B cell (primary cell): ENCODE measurements at regions not wholly inside any gene's neighbourhood (a gene's known extent, or its start where the extent isn't known, plus 50 kb on each side); places are given as distances from the start of the nearest gene placed in this dataset.

ENCODE experiments used
- ATAC-seq: fragments of 200-7000 bp; cut with Tn5 transposase; one replicate; pipeline ENCODE4 v1.10.0; 2021; ENCODE audit warnings: low read depth, mild to moderate bottlenecking, moderate number of reproducible peaks, moderate library complexity
- CTCF ChIA-PET: fragments of 350-600 bp; sonication (Branson Sonifier 250); formaldehyde crosslinking; loops from one replicate; lab custom pipeline; 2021; ENCODE audit warnings: antibody characterized with exemption, inconsistent platforms; lab: Charles Lee
- POLR2A ChIA-PET: fragments of 350-600 bp; sonication (Branson Sonifier 250); formaldehyde crosslinking; loops from one replicate; lab custom pipeline; 2021; ENCODE audit warnings: antibody characterized with exemption; lab: Charles Lee
- DNase-seq: peaks from one replicate; pipeline ENCODE4 v3.0.0; 2013
- H2AFZ ChIP-seq: 2 replicates; pipeline ENCODE4 v1.6.1; 2012; ENCODE audit warnings: mild to moderate bottlenecking, low read depth, low read length; ENCODE audit not compliant: insufficient read depth, poor library complexity, severe bottlenecking
- H3K27ac ChIP-seq, 2 donors: 1 replicate in 1 of 2; 2 replicates in 1 of 2; pipeline ENCODE4 v1.5.1; 2012 to 2013; ENCODE audit warnings: low read length in 2 of 2, mild to moderate bottlenecking in 2 of 2, moderate library complexity in 1 of 2
- H3K27me3 ChIP-seq, 4 experiments: fragments of 200-600 bp in 1 of 4; sonication (generic) in 1 of 4; replicated peaks in 1 of 4; 1 replicate in 2 of 4; 2 replicates in 2 of 4; pipeline versions ENCODE4 v1.6.1 to v1.7.0; 2013 to 2016; ENCODE audit warnings: low read length in 3 of 4, mild to moderate bottlenecking in 2 of 4, mixed read lengths in 1 of 4, moderate library complexity in 1 of 4; ENCODE audit not compliant: insufficient read depth in 4 of 4, control insufficient read depth in 3 of 4; ENCODE audit errors: control extremely low read depth in 1 of 4
- H3K36me3 ChIP-seq, 2 experiments: replicated peaks in 1 of 2; 1 replicate in 1 of 2; 2 replicates in 1 of 2; pipeline versions ENCODE4 v1.6.1 to v1.7.1; 2013; ENCODE audit warnings: low read length in 1 of 2; ENCODE audit not compliant: insufficient read depth in 2 of 2, control insufficient read depth in 1 of 2; ENCODE audit errors: control extremely low read depth in 1 of 2, extremely low read depth in 1 of 2
- H3K4me1 ChIP-seq, 2 donors: fragments of 200-600 bp in 1 of 2; sonication (generic) in 1 of 2; 1 replicate in 1 of 2; 2 replicates in 1 of 2; pipeline versions ENCODE4 v1.5.1 to v1.6.1; 2013 to 2017; ENCODE audit warnings: low read length in 2 of 2; ENCODE audit not compliant: control insufficient read depth in 2 of 2, insufficient read depth in 2 of 2
- H3K4me2 ChIP-seq: replicated peaks from 2 replicates; pipeline ENCODE3; 2012; ENCODE audit warnings: mild to moderate bottlenecking, low read depth, low read length; ENCODE audit not compliant: poor library complexity, severe bottlenecking
- H3K4me3 ChIP-seq, 5 experiments: fragments of 200-600 bp in 1 of 5; sonication (generic) in 1 of 5; 1 replicate in 3 of 5; 2 replicates in 2 of 5; pipeline versions ENCODE4 v1.5.1 to v1.7.0; 2011 to 2016; ENCODE audit warnings: low read length in 4 of 5, mild to moderate bottlenecking in 4 of 5, low read depth in 2 of 5, control low read depth in 1 of 5, moderate library complexity in 1 of 5; ENCODE audit not compliant: insufficient read depth in 1 of 5; ENCODE audit errors: control extremely low read depth in 1 of 5, extremely low read depth in 1 of 5
- H3K79me2 ChIP-seq: fragments of 200-600 bp; sonication (generic); one replicate; pipeline ENCODE4 v1.6.0; 2016; ENCODE audit warnings: low read length; ENCODE audit not compliant: control insufficient read depth, insufficient read depth
- H3K9ac ChIP-seq: fragments of 200-600 bp; sonication (generic); 2 replicates; pipeline ENCODE4 v1.6.1; 2017; ENCODE audit warnings: mild to moderate bottlenecking, low read length, moderate library complexity
- H3K9me3 ChIP-seq, 3 donors: one replicate each; pipeline versions ENCODE4 v1.6.1 to v1.7.1; 2013; ENCODE audit warnings: low read length in 2 of 3; ENCODE audit not compliant: control insufficient read depth in 2 of 3, insufficient read depth in 1 of 3; ENCODE audit errors: control extremely low read depth in 1 of 3
- H4K20me1 ChIP-seq: 2 replicates; pipeline ENCODE4 v1.6.0; 2012; ENCODE audit warnings: mild to moderate bottlenecking, low read length; ENCODE audit not compliant: insufficient read depth, control insufficient read depth, poor library complexity, severe bottlenecking
- H3K27ac Mint-ChIP-seq: one replicate; pipeline ENCODE4 v1.8.0; 2021; ENCODE audit warnings: mixed read lengths
- H3K27me3 Mint-ChIP-seq: one replicate; pipeline ENCODE4 v1.8.0; 2021; ENCODE audit warnings: mixed read lengths
- H3K4me1 Mint-ChIP-seq: one replicate; pipeline ENCODE4 v1.8.0; 2021; ENCODE audit warnings: mixed read lengths
- H3K4me3 Mint-ChIP-seq: one replicate; pipeline ENCODE4 v1.8.0; 2021; ENCODE audit warnings: mixed read lengths
- H3K9me3 Mint-ChIP-seq: one replicate; pipeline ENCODE4 v1.8.0; 2022; ENCODE audit warnings: mixed read lengths; ENCODE audit not compliant: insufficient read depth
- CTCF ChIP-seq: fragments of 200-600 bp; IDR thresholded peaks from one replicate; pipeline ENCODE4 v1.8.0; 2022; ENCODE audit warnings: antibody characterized with exemption, mild to moderate bottlenecking
- EZH2 ChIP-seq: IDR thresholded peaks from 2 replicates; pipeline ENCODE4 v1.6.1; 2012; ENCODE audit warnings: borderline replicate concordance, low read depth, mild to moderate bottlenecking, moderate library complexity, low read length; ENCODE audit not compliant: insufficient read depth, poor library complexity, severe bottlenecking
- WGBS: methylation state at CpG from one replicate; pipeline ENCODE4 v1.1.5; 2013; ENCODE audit warnings: missing lambda C conversion rate; ENCODE audit not compliant: insufficient coverage; 5-methylcytosine and 5-hydroxymethylcytosine counted together
- intact Hi-C: fragments of 100-400 bp; cut with micrococcal nuclease; formaldehyde crosslinking; loops from one replicate; pipeline ENCODE4 v1.10.0; 2022

GRCh38 chr14:38078393-38078792 is 129.3 kb upstream of the SSTR1 start:
- no peak overlapping the region for H3K4me3 ChIP-seq
- POLR2A ChIA-PET, result no interaction called here
- Mint-ChIP-seq H3K27ac (no peak overlapping the region), H3K4me1 (no peaks in the 10 kb centered on the region), H3K27me3 (no peaks in the 10 kb centered on the region), H3K4me3 (no peak overlapping the region), H3K9me3 (no peaks in the 10 kb centered on the region)
- H2AFZ ChIP-seq, result no peak overlapping the region
- no peak for TF ChIP-seq EZH2
- no peaks in the 10 kb centered on the region for H3K27me3 ChIP-seq
- no peaks in the 10 kb centered on the region for H4K20me1 ChIP-seq
- H3K4me2 ChIP-seq, result no peak overlapping the region
- WGBS, result no CpG with 5 or more reads among the region's 3 CpGs
- CTCF ChIA-PET, result interaction anchor here (0.8 kb wide), 1 partner anchor 9 kb away, joined by 4 read pairs; no protein-coding TSS in a partner anchor
- H3K4me1 ChIP-seq, result no peaks in the 10 kb centered on the region
- intact Hi-C loops, result no loop called here
- ATAC-seq, result no peak
- H3K9me3 ChIP-seq, result peaks cover 0 to 3% (median 0%) of the 10 kb centered on the region in 3 donors
- H3K27ac ChIP-seq, result no peak overlapping the region
- DNase-seq, result no peak
- H3K9ac ChIP-seq, result no peak overlapping the region
- no peaks in the 10 kb centered on the region for H3K79me2 ChIP-seq
- no peaks in the 10 kb centered on the region for H3K36me3 ChIP-seq

- no peak overlapping the region for H3K4me3 Mint-ChIP-seq
- ChIA-PET POLR2A (no interaction called here), CTCF (no interaction called here)
- Histone ChIP-seq H3K4me3 (no peak overlapping the region), H2AFZ (no peak overlapping the region), H4K20me1 (no peaks in the 10 kb centered on the region), H3K36me3 (no peaks in the 10 kb centered on the region), H3K9me3 (peaks cover 0 to 3% (median 0%) of the 10 kb centered on the region in 3 donors), H3K4me1 (no peaks in the 10 kb centered on the region), H3K27ac (no peak overlapping the region), H3K4me2 (no peak overlapping the region), H3K79me2 (no peaks in the 10 kb centered on the region), H3K9ac (no peak overlapping the region), H3K27me3 (no peaks in the 10 kb centered on the region)
- DNase-seq, result no peak
- H3K27me3 Mint-ChIP-seq, result no peaks in the 10 kb centered on the region
- no peak overlapping the region for H3K27ac Mint-ChIP-seq
- no CpG with 5 or more reads among the region's 1 CpG for WGBS
- H3K9me3 Mint-ChIP-seq, result no peaks in the 10 kb centered on the region
- no peak for ATAC-seq
- no peaks in the 10 kb centered on the region for H3K4me1 Mint-ChIP-seq
- intact Hi-C loops, result no loop called here
- no peak for TF ChIP-seq EZH2
- TF ChIP-seq CTCF, result no peak
These were observed 128.4 kb upstream of the SSTR1 start for GRCh38 chr14:38079268-38079667.
